ENCODE measurements at regions not wholly inside any gene's neighbourhood (a gene's known extent, or its start where the extent isn't known, plus 50 kb on each side); places are given as distances from the start of the nearest gene placed in this dataset.

GRCh38 chr5:68057191-68057590 is 158.4 kb upstream of the PIK3R1 start (continued):
- TF ChIP-seq, protein P1, sequence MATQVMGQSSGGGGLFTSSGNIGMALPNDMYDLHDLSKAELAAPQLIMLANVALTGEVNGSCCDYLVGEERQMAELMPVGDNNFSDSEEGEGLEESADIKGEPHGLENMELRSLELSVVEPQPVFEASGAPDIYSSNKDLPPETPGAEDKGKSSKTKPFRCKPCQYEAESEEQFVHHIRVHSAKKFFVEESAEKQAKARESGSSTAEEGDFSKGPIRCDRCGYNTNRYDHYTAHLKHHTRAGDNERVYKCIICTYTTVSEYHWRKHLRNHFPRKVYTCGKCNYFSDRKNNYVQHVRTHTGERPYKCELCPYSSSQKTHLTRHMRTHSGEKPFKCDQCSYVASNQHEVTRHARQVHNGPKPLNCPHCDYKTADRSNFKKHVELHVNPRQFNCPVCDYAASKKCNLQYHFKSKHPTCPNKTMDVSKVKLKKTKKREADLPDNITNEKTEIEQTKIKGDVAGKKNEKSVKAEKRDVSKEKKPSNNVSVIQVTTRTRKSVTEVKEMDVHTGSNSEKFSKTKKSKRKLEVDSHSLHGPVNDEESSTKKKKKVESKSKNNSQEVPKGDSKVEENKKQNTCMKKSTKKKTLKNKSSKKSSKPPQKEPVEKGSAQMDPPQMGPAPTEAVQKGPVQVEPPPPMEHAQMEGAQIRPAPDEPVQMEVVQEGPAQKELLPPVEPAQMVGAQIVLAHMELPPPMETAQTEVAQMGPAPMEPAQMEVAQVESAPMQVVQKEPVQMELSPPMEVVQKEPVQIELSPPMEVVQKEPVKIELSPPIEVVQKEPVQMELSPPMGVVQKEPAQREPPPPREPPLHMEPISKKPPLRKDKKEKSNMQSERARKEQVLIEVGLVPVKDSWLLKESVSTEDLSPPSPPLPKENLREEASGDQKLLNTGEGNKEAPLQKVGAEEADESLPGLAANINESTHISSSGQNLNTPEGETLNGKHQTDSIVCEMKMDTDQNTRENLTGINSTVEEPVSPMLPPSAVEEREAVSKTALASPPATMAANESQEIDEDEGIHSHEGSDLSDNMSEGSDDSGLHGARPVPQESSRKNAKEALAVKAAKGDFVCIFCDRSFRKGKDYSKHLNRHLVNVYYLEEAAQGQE (IDR thresholded peaks at IDR 0.05; ENCODE audit: low read depth, low read length): no peak
- TF ChIP-seq ELF1 (IDR thresholded peaks at IDR 0.05) (no peak), TCF12 (IDR thresholded peaks at IDR 0.05) (no peak), MXI1 (IDR thresholded peaks at IDR 0.05; ENCODE audit: low read depth, low read length) (no peak), EZH2phosphoT487 (IDR thresholded peaks at IDR 0.05; ENCODE audit: borderline replicate concordance, low read depth) (no peak), ZBTB33 (IDR thresholded peaks at IDR 0.05; ENCODE audit: borderline replicate concordance, low read depth) (no peak)

GRCh38 chr5:68055686-68056085 is 159.9 kb upstream of the PIK3R1 start:
- H3K4me1 ChIP-seq (ENCODE audit: control insufficient read depth in 1 of 2, insufficient read depth in 2 of 2, low read depth in 1 of 2, low read length in 1 of 2): peaks cover 0 to 2% of the 10 kb centered on the region in 2 experiments; a peak in 1 of 4 replicates
- H3K79me2 ChIP-seq (ENCODE audit: insufficient read depth): no peaks in the 10 kb centered on the region
- no peak overlapping the region for H3K9ac ChIP-seq
- H3F3A ChIP-seq (replicated peaks; ENCODE audit: insufficient read depth): no peaks in the 10 kb centered on the region
- no peak overlapping the region for H3K4me2 ChIP-seq
- H3K4me3 ChIP-seq (ENCODE audit: low read depth in 2 of 2, low read length in 1 of 2): no peak overlapping the region
- H3K9me3 ChIP-seq: no peaks in the 10 kb centered on the region
- no peaks in the 10 kb centered on the region for H3K27me3 ChIP-seq (ENCODE audit: insufficient read depth)
- CTCF ChIA-PET: no interaction called here
- 83% methylated on average over 1 of the region's 1 CpG for WGBS (ENCODE audit: low lambda C conversion rate)
- H2AFZ ChIP-seq (ENCODE audit: low read depth): no peak overlapping the region
- no peak overlapping the region for H3K27ac ChIP-seq (ENCODE audit: low read depth in 2 of 2, low read length in 1 of 2)
- H3K9me2 ChIP-seq: no peaks in the 10 kb centered on the region
- POLR2A ChIA-PET: no interaction called here
- H3K36me3 ChIP-seq (replicated peaks in 1 of 2; ENCODE audit: control insufficient read depth in 1 of 2, insufficient read depth in 2 of 2, low read length in 1 of 2): no peaks in the 10 kb centered on the region
- no peaks in the 10 kb centered on the region for H4K20me1 ChIP-seq (ENCODE audit: insufficient read depth)
- DNase-seq: no peak
- TF ChIP-seq SMC3 (IDR thresholded peaks at IDR 0.05; ENCODE audit: low read depth, low read length) (no peak), ZBTB33 (IDR thresholded peaks at IDR 0.05; ENCODE audit: borderline replicate concordance, low read depth) (no peak), GATA2 (CRISPR knock-in tag; IDR thresholded peaks at IDR 0.05) (no peak), GABPA (IDR thresholded peaks at IDR 0.05; ENCODE audit: low read depth) (no peak), TEAD4 (IDR thresholded peaks at IDR 0.05; ENCODE audit: borderline replicate concordance, insufficient read depth) (no peak), SIN3A (IDR thresholded peaks at IDR 0.05; ENCODE audit: borderline replicate concordance, low read depth, low read length) (no peak), FOXJ3 (CRISPR knock-in tag; IDR thresholded peaks at IDR 0.05) (no peak), POLR2AphosphoS5 (IDR thresholded peaks at IDR 0.05; ENCODE audit: low read depth, low read length) (no peak), MAX (IDR thresholded peaks at IDR 0.05; ENCODE audit: low read depth) (no peak), JUND (IDR thresholded peaks at IDR 0.05) (no peak), MXI1 (IDR thresholded peaks at IDR 0.05; ENCODE audit: low read depth, low read length) (no peak), NFIC (IDR thresholded peaks at IDR 0.05; ENCODE audit: borderline replicate concordance) (no peak), FOSL2 (IDR thresholded peaks at IDR 0.05; ENCODE audit: borderline replicate concordance, low read depth) (no peak)
- TF ChIP-seq, protein P2, sequence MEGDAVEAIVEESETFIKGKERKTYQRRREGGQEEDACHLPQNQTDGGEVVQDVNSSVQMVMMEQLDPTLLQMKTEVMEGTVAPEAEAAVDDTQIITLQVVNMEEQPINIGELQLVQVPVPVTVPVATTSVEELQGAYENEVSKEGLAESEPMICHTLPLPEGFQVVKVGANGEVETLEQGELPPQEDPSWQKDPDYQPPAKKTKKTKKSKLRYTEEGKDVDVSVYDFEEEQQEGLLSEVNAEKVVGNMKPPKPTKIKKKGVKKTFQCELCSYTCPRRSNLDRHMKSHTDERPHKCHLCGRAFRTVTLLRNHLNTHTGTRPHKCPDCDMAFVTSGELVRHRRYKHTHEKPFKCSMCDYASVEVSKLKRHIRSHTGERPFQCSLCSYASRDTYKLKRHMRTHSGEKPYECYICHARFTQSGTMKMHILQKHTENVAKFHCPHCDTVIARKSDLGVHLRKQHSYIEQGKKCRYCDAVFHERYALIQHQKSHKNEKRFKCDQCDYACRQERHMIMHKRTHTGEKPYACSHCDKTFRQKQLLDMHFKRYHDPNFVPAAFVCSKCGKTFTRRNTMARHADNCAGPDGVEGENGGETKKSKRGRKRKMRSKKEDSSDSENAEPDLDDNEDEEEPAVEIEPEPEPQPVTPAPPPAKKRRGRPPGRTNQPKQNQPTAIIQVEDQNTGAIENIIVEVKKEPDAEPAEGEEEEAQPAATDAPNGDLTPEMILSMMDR (IDR thresholded peaks at IDR 0.05): no peak; the same call in 1 of the 2 replicates
- TF ChIP-seq, protein P1 (IDR thresholded peaks at IDR 0.05; ENCODE audit: low read depth, low read length): no peak
